ENCODE measurements at regions not wholly inside any gene's neighbourhood (a gene's known extent, or its start where the extent isn't known, plus 50 kb on each side); places are given as distances from the start of the nearest gene placed in this dataset.
A peak's percentile ranks its signal among the peaks of the same experiment; 100 is the strongest.

DNA sequence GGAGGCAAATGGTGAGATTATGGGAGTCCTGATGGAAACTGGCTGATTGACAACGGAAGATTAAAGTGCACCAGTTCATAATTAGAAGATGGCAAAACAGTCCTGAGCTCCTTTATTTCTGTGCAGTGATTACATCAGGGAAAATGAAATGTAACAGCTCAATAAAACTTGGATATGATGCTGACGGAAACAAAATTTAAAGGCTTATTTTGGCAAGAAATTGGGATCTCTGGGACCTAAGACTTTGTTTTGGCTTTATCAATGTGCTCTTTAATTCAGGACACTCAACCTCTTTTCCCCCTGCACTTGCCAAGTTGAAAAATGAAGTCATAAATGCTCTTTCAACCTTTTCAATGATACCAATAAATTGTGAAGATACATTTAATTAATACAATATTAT lies 226.8 kb downstream of the C6orf118 start:
- no peaks in the 10 kb centered on the region for H3K27me3 Mint-ChIP-seq
- H3K27ac Mint-ChIP-seq: no peak overlapping the region
- H3K4me3 Mint-ChIP-seq: no peak overlapping the region
- H3K9me3 Mint-ChIP-seq: peaks cover 7% of the 10 kb centered on the region
- no peaks in the 10 kb centered on the region for H3K36me3 Mint-ChIP-seq
- CTCF ChIA-PET: no interaction called here
- no peaks in the 10 kb centered on the region for H3K4me1 Mint-ChIP-seq
- DNase-seq: no peak

DNA sequence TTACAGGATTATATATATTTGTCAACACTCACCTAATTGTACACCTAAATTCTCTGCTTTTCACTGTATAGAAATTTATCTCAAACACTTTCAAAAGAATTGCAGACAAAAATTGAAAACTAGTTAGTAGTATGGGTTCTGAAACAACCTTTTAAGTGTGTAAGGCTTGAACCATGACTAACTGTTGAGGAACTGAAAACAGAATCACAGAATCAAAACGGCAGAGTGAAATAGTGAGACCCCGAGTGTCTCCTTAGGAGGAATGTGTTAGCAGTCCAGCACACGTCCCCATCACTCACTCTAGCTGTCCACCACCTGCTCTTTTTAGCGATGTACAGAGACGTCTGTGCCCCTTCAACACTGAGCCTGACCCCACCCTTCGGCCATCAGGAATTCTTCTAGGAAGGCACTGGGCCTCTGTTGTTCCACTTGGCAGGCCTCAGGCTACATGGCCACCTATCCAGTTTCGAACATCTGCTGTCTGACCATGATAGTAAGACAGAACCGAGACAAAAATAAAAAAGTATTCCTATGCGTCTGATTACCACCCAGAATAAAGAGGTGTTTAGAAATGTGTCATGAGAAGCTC lies 227.4 kb downstream of the C6orf118 start:
- CTCF ChIA-PET: no interaction called here
- Mint-ChIP-seq H3K4me3 (no peak overlapping the region), H3K4me1 (no peaks in the 10 kb centered on the region), H3K36me3 (no peaks in the 10 kb centered on the region), H3K27me3 (no peaks in the 10 kb centered on the region), H3K27ac (no peak overlapping the region), H3K9me3 (peaks cover 5% of the 10 kb centered on the region)
- no peak for DNase-seq

DNA sequence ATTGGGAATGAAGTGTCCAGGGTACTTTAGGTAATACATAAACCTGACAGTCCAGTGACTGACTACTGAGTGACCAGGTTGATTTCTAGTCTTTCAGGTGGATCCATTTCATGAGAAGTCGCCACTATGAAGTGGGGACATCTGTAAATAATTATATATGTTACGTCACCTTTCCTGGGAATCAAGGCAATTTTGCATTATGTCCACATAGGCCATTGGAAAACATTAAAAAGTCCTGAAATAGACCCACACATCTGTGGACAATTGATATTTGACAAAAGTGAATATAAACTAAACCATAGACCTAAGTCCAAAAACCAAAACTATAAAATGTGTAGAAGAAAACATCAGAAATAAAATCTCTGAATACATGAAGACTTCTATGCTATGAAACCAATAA lies 231.5 kb downstream of the C6orf118 start:
- no peaks in the 10 kb centered on the region for H3K36me3 Mint-ChIP-seq
- no peak overlapping the region for H3K4me3 Mint-ChIP-seq
- no peaks in the 10 kb centered on the region for H3K27me3 Mint-ChIP-seq
- no peaks in the 10 kb centered on the region for H3K4me1 Mint-ChIP-seq
- CTCF ChIA-PET: no interaction called here
- H3K9me3 Mint-ChIP-seq: no peaks in the 10 kb centered on the region
- no peak overlapping the region for H3K27ac Mint-ChIP-seq
- DNase-seq: no peak

DNA sequence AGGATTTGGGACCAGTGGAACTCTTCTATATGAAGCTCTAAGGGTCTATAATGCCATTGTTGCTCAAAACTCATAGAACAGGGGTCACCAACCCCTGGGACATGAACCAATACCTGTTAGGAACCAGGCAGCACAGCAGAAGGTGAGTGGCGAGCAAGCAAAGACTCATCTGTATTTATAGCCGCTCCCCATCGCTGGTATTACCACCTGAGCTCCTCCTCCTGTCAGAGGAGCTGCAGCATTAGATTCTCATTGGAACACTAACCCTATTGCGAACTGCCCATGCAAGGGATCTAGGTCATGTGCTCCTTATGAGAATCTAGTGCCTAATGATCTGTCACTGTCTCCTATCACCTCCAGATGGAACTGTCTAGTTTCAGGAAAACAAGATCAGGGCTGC lies 237.5 kb downstream of the C6orf118 start:
- CTCF ChIA-PET: no interaction called here
- Mint-ChIP-seq H3K4me1 (no peaks in the 10 kb centered on the region), H3K27me3 (no peaks in the 10 kb centered on the region), H3K4me3 (no peak overlapping the region), H3K9me3 (no peaks in the 10 kb centered on the region), H3K36me3 (no peaks in the 10 kb centered on the region), H3K27ac (no peak overlapping the region)
- DNase-seq: no peak

DNA sequence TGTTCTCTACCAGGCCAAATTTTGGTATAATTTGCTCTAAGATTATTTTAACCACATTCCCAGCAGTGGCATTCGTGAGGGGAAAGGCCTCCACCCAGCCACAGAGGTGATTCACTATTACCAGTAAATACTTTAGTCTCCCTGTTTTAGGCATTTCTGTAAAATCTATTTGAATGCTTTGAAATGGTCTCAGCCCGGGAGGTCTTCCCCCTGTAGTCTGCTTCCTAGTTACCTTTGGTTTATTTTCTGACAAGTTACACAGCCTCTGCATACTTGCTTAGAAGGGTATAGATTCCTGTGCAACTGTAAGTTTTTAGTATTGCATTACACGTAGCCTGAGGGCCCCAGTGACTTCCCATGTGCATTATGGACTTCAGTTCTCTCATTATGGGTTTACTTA lies 248.7 kb downstream of the C6orf118 start:
- Mint-ChIP-seq H3K27ac (no peak overlapping the region), H3K27me3 (no peaks in the 10 kb centered on the region), H3K36me3 (no peaks in the 10 kb centered on the region), H3K9me3 (peaks cover 20% of the 10 kb centered on the region), H3K4me3 (no peak overlapping the region), H3K4me1 (no peaks in the 10 kb centered on the region)
- DNase-seq: no peak
- CTCF ChIA-PET: no interaction called here

DNA sequence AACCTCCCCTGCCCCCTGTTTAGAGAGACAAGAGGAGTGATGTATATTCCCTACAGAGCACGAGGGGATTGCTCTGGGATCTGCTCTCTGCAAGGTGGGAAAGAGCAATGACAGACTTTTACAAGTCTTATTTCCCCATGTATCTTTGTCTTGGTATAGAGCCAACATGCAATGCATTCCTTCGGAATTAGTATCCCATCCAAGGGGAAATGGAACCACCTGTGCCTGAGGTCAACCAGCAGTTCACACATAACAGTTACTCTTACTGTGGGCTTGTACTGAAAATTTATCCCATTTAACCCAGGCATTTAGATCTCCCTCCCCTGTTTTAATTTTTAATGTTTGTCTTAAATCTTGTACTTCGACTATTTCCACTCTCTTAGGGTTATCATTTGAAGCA lies 250.4 kb downstream of the C6orf118 start:
- H3K27ac Mint-ChIP-seq: no peak overlapping the region
- no peaks in the 10 kb centered on the region for H3K4me1 Mint-ChIP-seq
- H3K4me3 Mint-ChIP-seq: no peak overlapping the region
- CTCF ChIA-PET: interaction anchor here (1.3 kb wide), 1 partner anchor 10 kb away, joined by 3 read pairs; no protein-coding TSS in a partner anchor
- H3K9me3 Mint-ChIP-seq: peaks cover 14% of the 10 kb centered on the region
- H3K27me3 Mint-ChIP-seq: no peaks in the 10 kb centered on the region
- DNase-seq: no peak
- H3K36me3 Mint-ChIP-seq: no peaks in the 10 kb centered on the region

DNA sequence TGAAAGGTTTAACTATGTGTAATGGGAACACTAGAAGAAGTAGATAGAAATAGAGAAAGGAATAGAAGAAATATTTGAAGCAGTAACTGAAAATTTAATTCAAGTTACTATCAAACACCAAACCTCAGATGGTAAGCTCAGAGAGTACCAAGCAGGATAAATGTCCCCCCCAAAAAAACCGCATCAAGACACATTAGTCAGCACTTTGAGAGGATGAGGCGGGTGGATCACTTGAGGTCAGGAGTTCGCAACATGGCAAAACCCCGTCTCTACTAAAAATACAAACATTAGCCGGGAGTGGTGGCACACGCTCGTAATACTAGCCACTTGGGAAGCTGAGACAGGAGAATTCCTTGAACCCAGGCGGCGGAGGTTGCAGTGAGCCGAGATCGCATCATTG lies 253.1 kb downstream of the C6orf118 start:
- CTCF ChIA-PET: no interaction called here
- DNase-seq: no peak
- Mint-ChIP-seq H3K4me3 (no peak overlapping the region), H3K36me3 (no peaks in the 10 kb centered on the region), H3K27me3 (no peaks in the 10 kb centered on the region), H3K27ac (no peak overlapping the region), H3K9me3 (peaks cover 13% of the 10 kb centered on the region), H3K4me1 (no peaks in the 10 kb centered on the region)

DNA sequence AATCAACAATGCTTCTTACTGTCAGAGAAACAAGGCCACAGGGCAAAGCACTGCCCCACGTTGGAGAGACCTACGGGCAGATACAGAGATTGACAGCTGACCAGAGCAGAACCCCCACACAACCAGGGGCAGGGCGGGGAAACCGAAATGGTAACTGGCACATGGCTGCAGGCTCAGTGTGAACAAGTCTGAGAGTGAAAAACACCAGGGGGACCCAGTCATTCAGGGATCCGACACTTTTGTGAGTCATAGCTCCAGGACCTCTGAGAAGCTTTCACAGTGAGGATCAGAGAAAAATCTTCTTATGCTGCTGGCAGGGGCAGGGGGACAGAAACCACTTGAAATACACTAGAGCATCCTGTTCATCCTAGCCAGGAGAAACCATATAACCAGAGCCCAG lies 254.2 kb downstream of the C6orf118 start:
- peaks cover 14% of the 10 kb centered on the region for H3K9me3 Mint-ChIP-seq
- CTCF ChIA-PET: no interaction called here
- no peak overlapping the region for H3K27ac Mint-ChIP-seq
- H3K4me3 Mint-ChIP-seq: no peak overlapping the region
- no peaks in the 10 kb centered on the region for H3K27me3 Mint-ChIP-seq
- no peaks in the 10 kb centered on the region for H3K36me3 Mint-ChIP-seq
- H3K4me1 Mint-ChIP-seq: no peaks in the 10 kb centered on the region
- no peak for DNase-seq

DNA sequence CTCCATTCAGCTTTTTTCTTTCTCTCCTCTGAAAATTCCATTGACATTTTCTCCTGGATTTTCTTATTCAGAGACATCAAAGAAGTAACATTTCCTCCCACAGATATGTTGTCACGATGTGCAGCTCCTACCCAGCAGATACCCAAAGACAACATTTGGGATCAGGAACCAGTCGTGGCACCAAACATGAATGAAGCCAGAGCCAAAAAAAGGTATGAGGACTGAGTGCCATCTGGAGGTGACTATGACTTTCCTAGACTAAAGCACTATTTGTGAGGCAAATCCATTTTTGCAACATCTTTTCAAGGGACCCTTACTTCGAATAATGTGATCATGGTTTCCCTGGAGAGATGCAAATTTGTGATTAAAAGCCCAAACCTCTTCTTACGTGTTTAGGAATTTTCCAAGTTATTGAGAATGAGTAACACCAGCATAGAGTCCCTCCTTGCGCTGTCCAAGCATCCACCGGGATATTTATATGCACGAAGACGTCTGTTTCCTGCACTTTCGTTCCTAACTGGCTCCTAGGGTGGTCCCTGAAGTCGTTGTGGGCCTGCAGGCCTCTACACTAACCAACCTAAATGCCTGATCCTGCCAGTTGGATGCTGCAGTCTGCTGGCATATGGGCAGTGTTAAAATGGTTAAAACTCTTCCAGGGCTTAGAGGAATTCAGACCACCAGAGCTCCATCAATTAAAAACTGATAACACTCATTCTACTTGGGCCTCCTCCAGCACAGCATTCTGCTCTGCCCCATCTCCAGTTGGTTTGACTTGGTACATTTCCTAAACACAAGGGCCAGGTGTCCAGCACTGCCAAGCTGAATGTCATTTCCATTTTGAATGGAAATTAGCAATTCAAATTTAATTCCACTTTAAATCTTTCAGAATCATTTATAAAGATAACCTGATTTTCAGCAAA lies 256.6 kb downstream of the C6orf118 start:
- no peak overlapping the region for H3K27ac Mint-ChIP-seq
- H3K4me1 Mint-ChIP-seq: no peaks in the 10 kb centered on the region
- H3K27me3 Mint-ChIP-seq: no peaks in the 10 kb centered on the region
- no peaks in the 10 kb centered on the region for H3K36me3 Mint-ChIP-seq
- no peak overlapping the region for H3K4me3 Mint-ChIP-seq
- peaks cover 21% of the 10 kb centered on the region for H3K9me3 Mint-ChIP-seq
- CTCF ChIA-PET: no interaction called here
- DNase-seq: no peak

DNA sequence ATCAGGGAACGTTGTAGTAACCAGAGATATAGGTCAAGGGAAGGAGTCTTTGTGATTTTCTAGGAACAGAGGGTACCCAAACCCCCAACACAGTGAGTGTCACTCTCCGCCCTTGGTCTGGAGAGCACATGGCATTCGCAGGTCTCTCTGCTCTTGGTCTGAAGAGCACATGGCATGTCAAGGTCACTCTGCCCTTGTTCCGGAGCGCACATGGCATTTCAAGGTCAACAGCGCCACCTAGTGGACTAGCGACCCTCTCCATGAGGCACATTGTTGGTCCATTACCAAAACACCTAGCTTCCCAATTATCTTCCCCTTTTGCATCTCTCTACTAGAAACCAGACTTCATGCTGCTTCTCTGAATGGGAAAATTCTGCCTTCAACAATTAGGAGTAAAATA lies 260.0 kb downstream of the C6orf118 start:
- Mint-ChIP-seq H3K36me3 (no peaks in the 10 kb centered on the region), H3K9me3 (peaks cover 21% of the 10 kb centered on the region), H3K27ac (no peak overlapping the region), H3K4me3 (no peak overlapping the region), H3K27me3 (no peaks in the 10 kb centered on the region), H3K4me1 (no peaks in the 10 kb centered on the region)
- CTCF ChIA-PET: interaction anchor here (0.9 kb wide), 1 partner anchor 9 kb away, joined by 3 read pairs; no protein-coding TSS in a partner anchor
- DNase-seq: peak; percentile 42

DNA sequence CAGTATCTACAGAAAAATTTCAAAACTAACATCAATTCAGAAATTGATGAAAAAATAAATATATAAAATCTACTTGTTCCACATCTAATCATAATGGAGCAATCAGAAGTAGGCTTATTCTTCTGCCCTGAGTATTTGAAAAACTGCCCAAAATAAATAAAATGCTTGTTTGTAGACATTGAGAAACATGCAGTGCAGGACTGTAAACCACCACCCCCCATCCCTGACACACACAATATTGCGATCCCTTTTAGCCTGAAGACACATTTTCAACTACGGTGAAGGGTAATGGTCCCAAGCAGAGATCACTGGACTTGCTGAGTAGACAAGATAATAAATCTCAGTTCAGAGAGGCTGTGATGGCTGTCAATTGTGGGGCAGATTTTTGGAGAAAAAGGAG lies 261.5 kb downstream of the C6orf118 start:
- Mint-ChIP-seq H3K27me3 (no peaks in the 10 kb centered on the region), H3K4me1 (no peaks in the 10 kb centered on the region), H3K36me3 (no peaks in the 10 kb centered on the region), H3K27ac (no peak overlapping the region), H3K4me3 (no peak overlapping the region), H3K9me3 (peaks cover 24% of the 10 kb centered on the region)
- no peak for DNase-seq
- CTCF ChIA-PET: no interaction called here

DNA sequence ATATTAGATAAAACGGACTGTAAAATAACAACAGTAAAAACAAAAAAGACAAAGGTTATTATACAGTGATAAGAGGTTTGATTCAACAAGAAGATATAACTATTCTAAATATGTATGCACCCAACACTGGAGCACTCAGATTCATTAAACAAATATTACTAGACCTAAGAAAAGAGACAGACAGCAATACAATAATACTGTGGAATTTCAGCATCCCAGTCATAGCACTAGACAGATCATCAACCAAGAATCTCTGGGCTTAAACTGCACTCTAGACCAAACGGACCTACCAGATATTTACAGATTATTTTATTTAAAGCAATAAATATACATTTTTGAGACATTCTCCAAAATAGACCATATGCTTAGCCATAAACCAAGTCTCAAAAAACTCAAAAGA lies 263.8 kb downstream of the C6orf118 start:
- H3K4me3 Mint-ChIP-seq: no peak overlapping the region
- CTCF ChIA-PET: no interaction called here
- peaks cover 20% of the 10 kb centered on the region for H3K9me3 Mint-ChIP-seq

DNA sequence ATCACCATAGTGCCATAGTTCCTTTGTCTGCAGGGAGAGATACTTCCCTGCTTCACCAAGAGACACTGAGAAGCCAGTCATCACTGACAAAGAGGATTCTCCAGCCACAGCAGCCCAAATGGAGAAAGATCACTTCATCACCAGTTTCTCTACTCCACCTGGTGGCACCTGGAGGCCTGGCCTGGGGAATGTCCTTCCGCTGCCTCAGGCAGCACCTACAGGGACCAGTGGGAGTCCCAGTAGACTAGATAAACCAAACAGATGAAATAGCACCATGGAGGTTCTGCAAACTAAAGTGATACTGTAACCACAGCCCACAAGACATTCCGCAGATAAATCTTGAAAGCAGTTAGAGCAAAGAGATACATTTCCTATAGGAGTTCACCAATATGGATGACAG lies 266.5 kb downstream of the C6orf118 start:
- H3K36me3 Mint-ChIP-seq: no peaks in the 10 kb centered on the region
- no peaks in the 10 kb centered on the region for H3K4me1 Mint-ChIP-seq
- no peak for DNase-seq
- CTCF ChIA-PET: no interaction called here
- H3K4me3 Mint-ChIP-seq: no peak overlapping the region
- H3K27ac Mint-ChIP-seq: no peak overlapping the region
- no peaks in the 10 kb centered on the region for H3K27me3 Mint-ChIP-seq
- peaks cover 18% of the 10 kb centered on the region for H3K9me3 Mint-ChIP-seq

More for the DNA sequence above, 263.8 kb downstream of the C6orf118 start:
- Mint-ChIP-seq H3K36me3 (no peaks in the 10 kb centered on the region), H3K27me3 (no peaks in the 10 kb centered on the region), H3K4me1 (no peaks in the 10 kb centered on the region), H3K27ac (no peak overlapping the region)
- no peak for DNase-seq

DNA sequence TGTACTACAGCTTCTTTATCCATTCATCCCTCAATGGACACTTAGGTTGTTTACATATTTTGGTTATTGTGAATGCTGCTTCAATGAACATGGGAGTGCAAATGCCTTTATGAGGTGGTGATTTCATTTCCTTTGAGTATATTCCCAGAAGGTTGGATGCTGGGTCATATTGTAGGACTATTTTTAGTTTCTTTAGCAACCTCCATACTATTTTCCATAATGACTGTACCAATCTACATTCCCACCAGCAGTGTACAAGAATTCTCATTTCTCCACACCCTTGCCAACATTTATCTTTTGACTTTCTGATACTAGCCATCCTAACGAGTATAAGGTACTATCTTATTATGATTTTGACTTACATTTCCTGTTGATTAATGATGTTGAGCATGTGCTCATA lies 269.0 kb downstream of the C6orf118 start:
- no peaks in the 10 kb centered on the region for H3K4me1 Mint-ChIP-seq
- H3K27ac Mint-ChIP-seq: no peak overlapping the region
- no peaks in the 10 kb centered on the region for H3K27me3 Mint-ChIP-seq
- CTCF ChIA-PET: no interaction called here
- H3K4me3 Mint-ChIP-seq: no peak overlapping the region
- H3K36me3 Mint-ChIP-seq: no peaks in the 10 kb centered on the region
- H3K9me3 Mint-ChIP-seq: peaks cover 20% of the 10 kb centered on the region
- DNase-seq: no peak

DNA sequence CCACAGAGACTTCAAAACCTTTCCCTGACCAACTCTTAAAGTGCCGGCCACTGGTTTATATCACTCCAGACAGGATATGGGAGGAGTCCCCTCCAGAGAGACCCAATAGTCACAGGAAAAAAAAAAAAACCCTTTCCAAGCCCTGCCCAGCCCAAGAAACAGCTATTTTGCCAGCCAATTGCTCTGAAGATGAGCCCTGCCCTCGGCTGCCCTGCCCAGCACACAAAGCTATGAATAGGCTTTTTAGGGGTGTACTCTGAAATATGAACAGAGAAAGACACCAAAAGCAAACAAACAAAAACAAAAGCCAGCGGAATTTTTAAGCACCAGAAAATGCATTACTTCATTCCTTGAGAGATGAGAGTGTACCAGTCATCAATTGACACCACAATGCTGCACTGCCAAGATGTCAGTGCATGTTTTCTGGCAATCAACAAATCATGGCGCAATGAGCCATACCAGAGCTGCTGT lies 275.1 kb downstream of the C6orf118 start:
- CTCF ChIA-PET: no interaction called here
- Mint-ChIP-seq H3K27ac (no peak overlapping the region), H3K9me3 (peaks cover 18% of the 10 kb centered on the region), H3K27me3 (no peaks in the 10 kb centered on the region), H3K36me3 (no peaks in the 10 kb centered on the region), H3K4me1 (no peaks in the 10 kb centered on the region), H3K4me3 (no peak overlapping the region)
- no peak for DNase-seq

All from activated naive CD4-positive, alpha-beta T cell treated with anti-CD3 and anti-CD28 coated beads, Interleukin-2, amount 10 ng/mL, durations not matched to agents 7 days and 5 days (primary cell).